Kidney capillary endothelial cell (primary cell): ENCODE measurements at regions not wholly inside any gene's neighbourhood (a gene's known extent, or its start where the extent isn't known, plus 50 kb on each side); places are given as distances from the start of the nearest gene placed in this dataset.
"Not testable (repeated sequence)": the region's sequence is repeated elsewhere in the genome, so short reads cannot be mapped to it uniquely, and the experiment has no call there.

Experiments
- DNase-seq: peaks from one replicate; pipeline ENCODE4 v3.0.0-alpha.2; 2018; ENCODE audit warnings: low spot score

DNA sequence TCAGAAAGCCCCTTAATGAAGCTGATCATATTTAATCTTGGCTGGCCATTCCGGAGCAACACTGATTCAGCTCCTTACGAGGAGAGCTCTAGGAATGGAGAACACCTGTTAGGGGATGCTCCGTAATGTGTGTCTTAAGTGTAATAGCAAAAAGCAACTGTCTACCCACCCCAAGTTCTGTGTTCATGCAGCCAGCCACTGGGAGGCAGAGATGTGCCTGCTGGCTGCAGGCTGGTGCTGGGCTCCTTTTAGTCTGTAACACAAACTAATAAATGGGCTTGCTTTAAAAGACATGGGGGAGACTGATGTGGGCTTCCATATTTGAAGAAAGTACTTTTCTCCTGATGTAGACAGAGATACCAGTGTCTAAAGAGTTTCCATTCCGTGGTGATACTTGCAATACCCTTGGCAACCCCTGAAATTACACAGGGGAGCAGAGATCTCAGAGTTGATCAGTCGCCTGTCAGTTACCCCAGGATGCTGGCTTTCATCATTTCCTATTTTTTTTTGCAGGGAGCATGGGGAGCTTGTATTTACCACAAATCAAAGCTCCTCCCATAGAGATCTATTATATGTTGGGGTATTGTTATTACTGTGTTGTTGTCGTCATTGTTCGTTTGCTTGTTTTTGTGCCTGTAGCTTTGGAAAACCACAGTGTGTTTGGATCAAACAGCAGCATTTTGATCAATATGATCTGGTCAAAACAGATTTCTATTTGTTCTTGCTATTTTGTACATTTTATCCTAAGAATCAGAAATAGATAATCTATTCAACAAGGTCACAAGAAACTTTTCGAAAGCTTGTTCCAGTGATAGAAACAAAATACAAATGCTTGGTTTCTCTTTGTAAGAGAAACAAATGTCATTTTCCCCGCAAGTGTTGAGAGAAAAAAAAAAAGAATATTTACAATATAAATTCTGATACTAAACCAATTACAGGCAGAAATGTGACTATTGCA is 65.8 kb downstream of the MTX3 start:
- DNase-seq = no peak

DNA sequence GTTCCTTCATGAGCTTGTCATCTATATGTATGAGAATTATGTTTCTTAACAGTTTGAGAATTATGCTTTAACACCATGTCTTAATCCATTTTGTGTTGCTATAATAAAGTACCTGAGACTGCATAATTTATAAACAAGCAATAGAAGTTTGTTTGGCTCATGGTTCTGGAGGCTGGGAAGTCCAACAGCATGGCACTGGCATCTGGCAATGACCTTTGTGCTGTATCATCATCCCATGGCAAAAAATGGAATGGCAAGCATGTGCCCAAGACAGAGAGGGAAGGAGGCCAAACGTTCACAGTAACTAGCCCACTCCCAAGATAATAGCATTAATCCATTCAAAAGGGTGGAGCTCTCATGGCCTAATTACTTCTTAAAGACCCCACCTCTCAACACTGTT is 67.6 kb downstream of the MTX3 start:
- no peak for DNase-seq

DNA sequence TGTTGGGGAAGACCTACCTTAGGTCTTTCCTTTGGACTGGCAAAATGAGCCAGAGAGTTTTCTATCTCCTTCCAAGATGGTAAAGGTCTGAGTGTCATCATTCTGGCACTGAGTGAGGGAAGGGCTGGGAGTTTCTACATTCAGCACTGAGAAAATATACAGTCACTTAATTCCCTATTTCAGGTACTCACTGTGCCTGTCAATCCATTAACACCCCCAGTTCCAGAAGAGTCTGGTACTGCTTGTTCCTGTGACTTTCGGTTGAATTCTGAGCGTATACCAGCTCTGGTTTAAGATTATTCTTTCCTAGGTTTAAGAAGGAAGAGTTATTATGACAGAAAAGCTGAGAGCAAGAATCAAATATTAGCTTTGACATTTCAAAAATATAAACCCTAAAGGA is 68.4 kb downstream of the MTX3 start:
- no peak for DNase-seq

DNA sequence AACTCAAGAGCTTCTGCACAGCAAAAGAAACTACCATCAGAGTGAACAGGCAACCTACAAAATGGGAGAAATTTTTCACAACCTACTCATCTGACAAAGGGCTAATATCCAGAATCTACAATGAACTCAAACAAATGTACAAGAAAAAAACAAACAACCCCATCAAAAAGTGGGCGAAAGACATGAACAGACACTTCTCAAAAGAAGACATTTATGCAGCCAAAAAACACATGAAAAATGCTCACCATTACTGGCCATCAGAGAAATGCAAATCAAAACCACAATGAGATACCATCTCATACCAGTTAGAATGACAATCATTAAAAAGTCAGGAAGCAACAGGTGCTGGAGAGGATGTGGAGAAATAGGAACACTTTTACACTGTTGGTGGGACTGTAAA is 83.6 kb downstream of the MTX3 start:
- not testable (repeated sequence) for DNase-seq

DNA sequence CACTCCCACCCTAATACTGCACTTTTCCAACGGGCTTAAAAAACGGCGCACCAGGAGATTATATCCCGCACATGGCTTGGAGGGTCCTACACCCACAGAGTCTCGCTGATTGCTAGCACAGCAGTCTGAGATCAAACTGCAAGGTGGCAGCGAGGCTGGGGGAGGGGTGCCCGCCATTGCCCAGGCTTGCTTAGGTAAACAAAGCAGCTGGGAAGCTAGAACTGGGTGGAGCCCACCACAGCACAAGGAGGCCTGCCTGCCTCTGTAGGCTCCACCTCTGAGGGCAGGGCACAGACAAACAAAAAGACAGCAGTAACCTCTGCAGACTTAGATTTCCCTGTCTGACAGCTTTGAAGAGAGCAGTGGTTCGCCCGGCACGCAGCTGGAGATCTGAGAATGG is 88.5 kb downstream of the MTX3 start:
- not testable (repeated sequence) for DNase-seq

DNA sequence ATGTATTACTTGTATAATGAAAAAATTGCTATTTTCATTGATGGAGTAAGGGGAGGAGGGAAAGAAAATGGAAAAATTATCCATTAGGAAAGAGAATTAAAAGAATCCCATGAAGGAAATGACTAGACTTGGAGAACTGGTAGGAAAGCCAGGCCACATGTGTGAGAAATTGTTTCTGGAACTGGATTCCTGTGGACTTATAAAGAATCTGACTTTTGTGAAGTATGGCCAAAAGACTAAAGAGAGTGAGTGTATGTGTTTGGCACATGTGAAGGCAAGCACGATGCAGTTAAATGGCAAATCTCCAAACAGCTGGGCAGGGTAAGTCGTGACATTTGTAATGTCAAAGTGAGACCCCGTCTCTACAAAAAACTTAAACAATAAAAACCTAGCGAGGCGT is 89.4 kb downstream of the MTX3 start:
- DNase-seq = no peak

DNA sequence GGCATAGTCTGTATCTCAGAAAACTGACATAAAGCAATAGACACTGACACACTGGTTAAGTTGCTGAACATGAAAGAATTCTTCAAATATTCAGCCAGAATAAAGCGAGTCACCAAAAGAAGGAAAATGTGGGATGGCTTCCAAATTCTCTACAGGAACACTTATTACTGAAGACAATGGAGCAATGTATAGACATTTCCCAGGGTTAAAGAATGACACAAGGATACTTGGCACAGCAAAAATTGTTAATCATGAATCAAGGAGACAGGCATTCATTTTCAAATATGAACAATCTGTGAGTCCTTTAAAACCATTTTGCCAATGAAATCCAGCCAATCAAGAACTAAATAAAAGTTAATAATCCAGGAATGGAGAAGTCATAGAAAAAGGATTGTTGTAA is 92.5 kb downstream of the MTX3 start:
- no peak for DNase-seq

DNA sequence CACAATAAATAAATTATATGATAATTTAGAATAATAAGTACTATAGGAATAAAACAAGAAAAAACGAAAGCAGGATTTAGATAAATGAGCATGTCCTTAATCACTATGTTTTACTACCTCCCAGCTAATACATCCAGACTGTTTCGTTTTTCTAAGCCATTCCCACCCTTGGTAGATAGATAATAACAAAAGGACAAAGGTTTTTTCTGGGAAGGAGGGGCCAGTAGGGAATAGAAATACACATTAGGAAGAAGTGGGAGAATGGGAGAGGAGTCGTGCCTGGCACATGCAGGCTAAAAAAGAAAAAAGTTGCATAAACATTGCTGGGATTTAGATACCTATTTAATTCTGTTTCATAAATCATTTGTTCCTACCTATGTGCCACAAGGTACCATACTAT is 97.1 kb downstream of the MTX3 start:
- DNase-seq = no peak

DNA sequence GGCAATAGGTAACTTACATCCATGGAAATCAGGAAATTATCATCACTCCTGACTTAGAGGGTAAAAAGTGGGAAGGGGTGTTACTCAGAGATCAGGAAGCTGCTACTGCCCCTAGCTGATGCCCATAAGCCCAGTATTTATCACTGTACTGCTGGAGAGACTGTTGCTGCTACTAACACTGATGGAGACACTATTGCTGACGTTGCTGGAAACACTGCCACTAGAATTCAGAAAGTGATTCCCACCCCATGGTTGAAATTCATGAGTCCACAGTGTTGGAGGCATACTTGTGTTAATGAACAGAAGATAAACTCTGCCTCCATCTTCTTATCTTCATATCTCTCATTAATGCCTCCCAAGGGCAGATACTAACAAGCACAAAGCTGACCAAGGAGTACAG is 97.6 kb downstream of the MTX3 start:
- DNase-seq = no peak

DNA sequence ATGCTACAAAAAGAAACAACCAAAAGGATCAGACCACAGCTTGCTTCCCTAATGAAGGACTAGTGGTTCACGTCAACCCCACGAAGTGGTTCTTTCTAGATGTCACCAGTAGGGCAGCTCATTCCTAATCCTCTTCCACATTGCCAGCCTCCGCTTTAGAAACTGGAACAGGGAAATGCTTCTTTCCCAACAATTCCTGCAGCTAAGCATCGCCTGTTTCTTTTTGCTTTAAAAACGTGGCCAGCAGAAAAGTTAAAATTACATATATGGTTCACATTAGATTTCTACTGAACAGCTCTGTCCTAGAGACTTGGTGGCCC is 100.2 kb downstream of the MTX3 start:
- no peak for DNase-seq

DNA sequence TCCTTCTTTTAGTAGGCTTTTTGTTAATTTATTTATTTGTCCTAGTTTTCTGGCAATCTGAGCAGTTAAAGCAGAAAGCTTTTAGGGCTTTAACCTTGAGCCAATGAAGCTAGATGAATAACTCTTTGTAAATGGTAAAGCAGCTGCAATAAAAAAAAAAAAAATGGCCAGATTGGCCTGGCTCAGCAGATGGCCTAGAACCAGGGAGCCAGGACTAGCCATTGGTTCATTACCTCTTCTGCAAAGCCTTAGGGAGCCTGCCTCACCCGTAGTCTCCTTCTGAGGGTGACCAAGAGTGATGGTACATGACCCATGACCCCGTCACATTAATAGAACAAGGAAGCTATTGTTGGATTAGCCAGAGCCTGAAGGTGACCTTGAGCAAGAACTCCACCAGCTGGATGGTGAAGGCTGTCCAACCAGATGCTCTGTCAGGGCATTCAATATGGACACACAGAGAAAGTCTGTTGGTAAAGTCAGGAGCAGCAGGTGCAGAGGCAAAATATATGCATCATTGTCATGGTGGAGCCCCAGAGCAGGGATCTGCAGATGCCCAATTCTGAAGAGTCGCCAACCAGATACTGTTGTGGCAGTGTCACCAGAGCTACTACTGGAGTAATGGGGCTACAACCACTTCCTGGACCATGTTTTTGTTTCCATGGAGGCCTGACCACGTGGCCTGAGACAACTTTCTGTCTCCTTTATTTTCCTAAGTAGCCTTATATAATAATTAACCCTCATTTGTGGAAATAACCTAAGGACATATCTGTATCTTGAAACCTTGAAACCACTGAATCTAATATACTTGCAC is 100.7 kb downstream of the MTX3 start:
- no peak for DNase-seq

DNA sequence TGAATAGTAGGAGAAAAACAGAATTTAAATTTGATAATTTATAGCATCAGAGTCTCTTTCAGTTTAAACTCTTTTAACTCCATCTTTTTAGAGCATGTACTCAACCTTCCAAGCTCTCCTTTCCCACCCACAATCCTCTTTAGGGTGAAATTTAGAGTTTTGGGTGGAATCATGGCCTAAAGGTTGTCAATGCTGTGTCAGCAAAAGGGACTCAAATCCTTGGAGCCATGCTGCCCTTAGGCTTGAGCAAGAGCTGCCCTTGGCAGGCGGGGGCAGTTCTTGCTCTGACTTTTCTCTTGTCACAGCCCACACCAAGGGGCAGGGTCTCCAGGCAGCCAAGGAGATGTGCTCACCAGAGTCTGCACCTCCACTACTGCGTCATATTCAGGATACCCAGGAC is 102.4 kb downstream of the MTX3 start:
- no peak for DNase-seq

DNA sequence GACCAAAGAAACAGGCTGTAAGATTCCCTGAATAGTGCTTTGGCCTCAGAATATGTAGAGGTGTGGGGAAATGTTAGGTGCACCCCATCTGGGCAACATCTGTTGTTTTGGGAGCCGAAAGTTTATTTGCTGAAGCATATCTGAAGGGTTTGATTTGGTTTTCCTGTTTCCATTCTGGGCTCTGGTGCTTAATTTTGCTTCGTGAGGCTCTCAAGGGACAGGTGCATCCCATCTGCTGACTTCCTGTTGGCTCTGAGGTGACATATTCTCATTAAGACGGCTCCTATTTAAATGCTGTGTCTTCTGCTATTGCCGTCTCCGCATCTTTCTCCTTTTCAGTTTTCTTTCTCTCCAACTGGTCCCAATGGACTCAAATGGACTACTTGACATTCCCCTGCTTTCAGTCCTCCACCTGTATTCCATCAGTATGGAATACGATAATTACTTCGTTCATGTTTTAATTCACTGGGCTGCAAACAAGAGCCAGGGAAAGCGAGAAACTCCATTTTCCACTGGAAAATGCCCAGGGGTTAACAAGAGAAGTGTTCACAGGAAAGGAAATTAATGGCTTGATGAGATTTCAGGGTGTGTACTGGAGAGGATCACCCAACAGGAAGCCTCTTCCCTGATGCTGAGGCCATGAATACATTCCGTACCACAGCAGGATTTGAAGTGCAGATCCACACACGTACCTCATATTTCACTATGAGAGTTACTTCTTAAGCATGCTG is 104.0 kb downstream of the MTX3 start:
- DNase-seq = no peak

DNA sequence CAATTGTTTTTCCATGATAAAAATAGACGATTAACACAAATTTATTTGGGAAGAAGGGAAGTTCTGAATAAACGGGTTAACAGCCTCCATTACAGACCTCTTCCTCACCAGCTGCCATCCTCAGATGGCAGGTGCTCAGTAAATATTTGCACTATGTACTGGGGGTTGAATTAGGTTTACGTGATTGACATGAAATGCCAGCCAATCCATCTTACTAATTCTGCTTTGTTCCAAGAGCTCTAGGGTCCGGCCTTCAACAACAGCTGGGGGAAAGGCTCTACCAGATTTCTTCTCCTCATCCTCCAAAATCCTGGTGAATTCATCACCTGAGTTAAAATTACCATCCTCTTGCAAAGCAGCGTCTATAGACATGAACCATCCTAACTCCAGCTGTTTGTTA is 104.6 kb downstream of the MTX3 start:
- no peak for DNase-seq

DNA sequence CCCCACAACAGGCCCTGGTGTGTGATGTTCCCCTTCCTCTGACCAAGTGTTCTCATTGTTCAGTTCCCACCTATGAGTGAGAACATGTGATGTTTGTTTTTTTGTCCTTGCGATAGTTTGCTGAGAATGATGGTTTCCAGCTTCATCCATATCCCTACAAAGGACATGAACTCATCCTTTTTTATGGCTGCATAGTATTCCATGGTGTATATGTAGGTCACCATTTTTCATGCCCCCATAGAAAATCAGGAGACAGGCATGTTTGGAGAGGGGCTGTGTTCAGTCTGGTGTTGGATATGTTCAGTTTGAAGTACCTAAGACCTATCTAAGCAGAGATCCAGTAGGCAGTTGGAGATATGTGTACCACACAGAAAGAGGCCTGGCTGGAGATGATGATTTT is 111.2 kb downstream of the MTX3 start:
- not testable (repeated sequence) for DNase-seq

DNA sequence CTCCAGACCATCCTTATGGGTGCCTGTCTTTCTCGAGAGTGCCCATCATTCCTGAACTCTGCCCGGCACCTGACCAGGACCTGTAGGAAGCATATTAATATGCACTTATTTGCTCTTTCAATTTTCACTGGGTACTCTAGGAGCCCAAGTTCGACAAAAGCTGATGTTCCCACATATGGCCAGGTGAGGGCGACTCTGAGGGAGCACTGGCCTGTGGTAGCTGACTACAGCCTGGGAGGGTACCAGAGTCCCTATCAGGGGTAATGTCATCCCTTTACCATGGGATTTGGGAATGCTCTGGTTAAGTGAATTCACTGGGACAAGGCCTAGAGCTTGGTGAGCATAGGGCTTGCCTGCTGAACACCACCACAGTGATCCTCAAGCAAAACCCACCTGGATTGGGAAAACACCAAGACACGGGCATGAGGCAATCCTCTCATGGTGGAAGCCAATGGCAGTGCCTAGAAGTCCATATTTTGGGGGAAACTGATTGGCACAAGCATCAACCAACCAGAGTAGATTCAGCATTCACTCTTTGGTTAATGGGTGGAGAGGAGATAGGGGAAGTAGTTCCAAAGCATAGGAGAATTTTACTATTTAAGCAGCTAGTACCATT is 112.2 kb downstream of the MTX3 start:
- no peak for DNase-seq

DNA sequence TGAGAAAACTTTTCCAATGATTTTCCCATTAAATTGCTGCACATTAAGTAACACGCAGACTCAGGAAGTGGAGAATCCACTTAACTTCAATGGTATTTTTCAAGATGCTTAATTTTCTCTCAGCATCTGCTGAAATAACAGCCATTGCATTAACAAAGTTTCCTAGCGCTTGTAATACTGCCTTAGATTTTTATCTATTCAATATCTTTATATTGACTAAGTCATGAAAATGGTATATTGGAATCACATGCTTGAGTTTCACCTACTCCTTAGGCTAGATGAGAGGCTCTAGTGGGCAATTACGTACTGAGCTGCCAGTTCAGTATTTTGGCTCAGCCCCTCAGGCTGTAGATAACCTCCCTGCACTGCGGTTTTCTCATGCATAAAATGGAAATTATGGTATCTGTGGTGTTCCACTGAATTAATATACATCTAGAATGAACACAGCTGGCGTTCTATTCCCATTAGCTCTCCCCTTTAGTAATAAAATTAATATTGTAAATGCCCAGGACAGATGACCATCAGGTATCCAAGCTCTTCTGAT is 112.9 kb downstream of the MTX3 start:
- DNase-seq = no peak

DNA sequence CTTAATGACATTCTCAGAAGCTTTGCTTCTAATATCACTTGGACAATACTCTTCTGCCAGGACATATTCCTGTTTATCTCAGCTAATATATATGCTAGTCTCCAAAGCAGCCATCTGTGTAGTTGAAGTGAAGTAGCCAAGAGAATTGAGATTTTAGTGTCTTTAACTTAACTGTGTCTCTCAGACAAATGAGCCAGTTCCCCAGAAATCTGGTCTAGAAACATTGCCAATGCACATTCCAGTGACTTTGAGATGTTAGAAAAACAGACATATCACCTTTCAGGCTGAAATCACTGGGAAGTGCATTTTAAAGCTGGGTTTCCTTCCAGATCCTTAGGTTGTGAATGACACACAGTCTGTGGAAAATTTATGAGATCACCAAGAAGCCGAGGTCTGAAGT is 114.6 kb downstream of the MTX3 start:
- no peak for DNase-seq

DNA sequence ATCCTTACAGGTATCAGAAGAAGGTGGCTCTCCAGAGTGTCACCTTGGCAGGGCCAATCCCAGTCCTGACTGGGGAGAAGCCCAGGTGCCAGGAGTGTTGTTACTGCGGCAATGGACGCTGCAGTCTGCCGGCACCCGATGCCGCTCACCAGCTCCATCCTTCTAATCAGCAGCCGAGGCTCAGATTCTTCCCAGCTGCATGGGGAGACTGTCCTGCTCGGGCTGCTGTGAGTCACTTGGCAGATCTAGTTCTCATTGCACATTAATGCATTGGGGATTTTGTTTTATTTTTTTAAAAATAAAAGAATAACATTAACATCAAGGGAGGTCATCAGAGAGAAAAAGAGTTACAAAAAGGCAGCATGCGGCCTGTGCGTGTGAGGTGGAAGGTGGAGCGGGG is 115.8 kb downstream of the MTX3 start:
- no peak for DNase-seq

DNA sequence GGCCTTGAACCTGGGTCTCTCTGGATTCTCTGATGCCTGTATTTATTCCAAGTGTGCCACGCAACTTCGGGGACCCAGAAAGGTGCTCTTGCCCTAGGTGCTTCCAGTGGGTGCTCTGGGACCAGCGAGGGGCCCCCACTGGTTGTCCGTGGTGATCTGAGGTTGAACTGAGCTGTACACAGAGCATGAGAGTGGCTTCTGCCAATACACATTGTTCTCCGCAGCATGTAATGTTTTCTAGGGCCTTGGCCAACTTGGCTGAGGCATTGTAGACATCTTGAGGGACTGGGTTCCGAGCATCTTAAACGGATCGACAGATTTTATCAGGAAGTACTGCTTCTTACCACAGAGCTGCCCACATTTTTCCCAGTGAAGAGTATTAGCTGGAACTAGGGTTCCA is 117.9 kb downstream of the MTX3 start:
- no peak for DNase-seq

DNA sequence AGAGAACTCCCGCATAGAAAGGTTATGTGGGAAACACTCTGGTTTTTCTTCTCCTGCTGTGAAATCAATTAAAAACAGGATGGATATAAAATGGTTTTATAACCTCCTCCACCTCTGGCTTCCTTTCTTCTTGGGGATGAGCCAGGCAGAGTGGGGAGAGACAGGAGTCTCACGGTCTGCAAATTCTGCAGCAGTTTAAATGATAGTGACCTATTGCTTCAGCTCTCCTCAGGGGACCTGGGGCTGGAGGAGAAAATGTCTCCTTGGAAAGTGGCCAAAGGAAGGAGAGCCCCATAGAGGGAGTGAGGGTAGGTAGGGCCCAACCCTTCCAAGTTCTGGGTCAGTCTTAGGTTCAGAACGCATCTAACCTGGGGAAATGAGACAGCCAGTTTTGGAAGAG is 118.8 kb downstream of the MTX3 start:
- DNase-seq = no peak
